HG03108 (cell line): ENCODE measurements at regions not wholly inside any gene's neighbourhood (a gene's known extent, or its start where the extent isn't known, plus 50 kb on each side); places are given as distances from the start of the nearest gene placed in this dataset.

ENCODE experiments used
- ATAC-seq: cut with Tn5 transposase; IDR thresholded peaks from one replicate; pipeline ENCODE4 v1.9.1; 2021; ENCODE audit warnings: moderate library complexity; ENCODE audit not compliant: unreplicated experiment

DNA sequence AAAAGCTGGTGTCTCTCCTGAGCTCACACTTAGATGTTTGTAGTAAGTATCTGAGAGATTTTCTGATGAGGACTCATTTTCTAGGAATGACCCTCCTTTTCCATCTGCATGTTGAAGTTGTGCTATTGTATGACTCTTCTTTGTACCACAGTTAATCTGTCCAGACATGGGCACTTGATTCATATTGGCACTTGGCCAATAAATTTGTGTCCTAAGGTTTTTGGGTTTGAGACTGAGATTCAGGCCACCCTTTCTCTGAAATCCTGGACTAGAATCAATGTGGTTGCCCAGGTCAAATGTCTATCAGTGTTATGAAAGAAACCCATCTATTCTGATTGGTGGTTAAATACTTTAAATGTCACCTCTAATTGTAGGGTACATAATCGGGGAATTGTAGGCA is 869.0 kb downstream of the SH3BGRL start:
- ATAC-seq = no peak

GRCh38 chrX:82081027-82081426 is 879.1 kb downstream of the SH3BGRL start:
- ATAC-seq = no peak

DNA sequence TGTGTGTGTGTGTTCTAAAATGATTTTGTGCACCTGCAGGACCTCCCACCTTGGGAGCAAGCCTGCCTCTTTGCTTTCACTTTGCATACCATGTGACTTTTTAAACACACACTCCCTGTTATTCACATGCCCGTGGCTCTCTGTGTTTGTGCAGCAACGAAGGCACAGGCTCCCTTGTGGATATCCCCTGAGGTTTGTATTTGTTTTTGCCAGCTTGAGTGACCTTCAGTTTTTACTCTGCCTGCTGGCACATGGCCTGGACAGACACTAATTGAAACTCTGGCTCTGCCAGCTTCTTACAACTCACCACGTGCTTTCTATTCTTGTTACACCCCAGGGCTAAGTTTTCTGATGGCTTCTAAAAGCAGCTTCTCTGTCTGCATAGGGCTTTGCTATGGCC is 885.8 kb downstream of the SH3BGRL start:
- no peak for ATAC-seq

- no peak for ATAC-seq
These were observed 890.4 kb downstream of the SH3BGRL start for GRCh38 chrX:82092307-82092706.

GRCh38 chrX:82125103-82125502 is 923.2 kb downstream of the SH3BGRL start:
- ATAC-seq = no peak

GRCh38 chrX:82127228-82128123 is 925.6 kb downstream of the SH3BGRL start:
- ATAC-seq = peak; percentile 85

- no peak for ATAC-seq
These were observed 932.5 kb downstream of the SH3BGRL start for GRCh38 chrX:82134378-82134777.

- ATAC-seq = no peak
These were observed 940.0 kb downstream of the SH3BGRL start for GRCh38 chrX:82141942-82142341.

DNA sequence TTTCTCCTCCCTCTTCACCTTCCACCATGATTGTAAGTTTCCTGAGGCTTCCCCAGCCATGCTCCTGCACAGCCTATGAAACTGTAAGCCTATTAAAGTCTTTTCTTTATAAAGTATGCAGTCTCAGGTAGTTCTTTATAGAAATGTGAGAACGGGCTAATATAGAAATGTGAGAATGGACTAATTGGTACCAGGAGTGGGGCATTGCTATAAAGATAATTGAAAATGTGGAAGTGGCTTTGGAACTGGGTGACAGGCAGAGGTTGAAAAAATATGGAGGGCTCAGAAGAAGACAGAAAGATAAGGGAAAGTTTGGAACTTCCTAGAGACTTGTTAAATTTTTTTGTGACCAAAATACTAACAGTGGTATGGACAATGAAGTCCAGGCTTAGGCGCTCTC is 959.3 kb downstream of the SH3BGRL start:
- no peak for ATAC-seq

DNA sequence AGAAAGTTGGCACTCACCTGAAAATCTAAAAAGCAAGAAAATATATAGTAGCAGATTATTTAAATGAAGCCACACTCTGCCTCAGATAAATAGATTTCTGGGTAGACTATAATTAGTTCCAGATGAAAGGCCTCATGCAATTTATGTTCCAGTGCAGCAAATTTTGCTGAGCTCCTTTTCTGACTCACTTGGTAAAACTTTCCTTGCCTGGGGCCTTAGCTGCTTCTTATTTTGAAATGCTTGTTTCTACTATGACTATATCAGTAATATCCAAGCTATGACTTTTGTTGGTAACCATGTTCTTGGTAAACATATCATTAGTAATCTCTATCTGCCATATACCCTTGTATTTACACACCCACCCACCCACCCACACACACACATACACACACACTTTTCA is 961.8 kb downstream of the SH3BGRL start:
- no peak for ATAC-seq

DNA sequence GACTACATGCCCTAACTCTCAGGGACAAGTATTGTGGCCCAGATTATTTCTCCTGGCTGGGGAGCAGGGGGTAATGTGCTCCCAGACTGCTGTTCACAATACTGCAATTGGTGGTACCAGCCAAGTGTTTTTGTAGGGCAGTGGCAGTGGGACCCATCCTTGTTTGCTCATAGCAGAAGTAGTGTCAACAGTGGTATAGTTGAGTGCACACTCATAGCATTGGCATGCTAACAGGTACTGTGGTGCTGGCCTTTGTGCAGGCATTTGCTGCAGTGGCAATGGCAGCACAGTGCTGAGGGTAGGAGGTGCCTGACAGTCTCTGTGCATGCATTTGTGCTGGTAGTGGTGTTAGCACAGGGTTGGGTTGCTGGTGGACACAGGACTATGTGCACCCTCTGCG is 995.0 kb downstream of the SH3BGRL start:
- ATAC-seq = no peak

DNA sequence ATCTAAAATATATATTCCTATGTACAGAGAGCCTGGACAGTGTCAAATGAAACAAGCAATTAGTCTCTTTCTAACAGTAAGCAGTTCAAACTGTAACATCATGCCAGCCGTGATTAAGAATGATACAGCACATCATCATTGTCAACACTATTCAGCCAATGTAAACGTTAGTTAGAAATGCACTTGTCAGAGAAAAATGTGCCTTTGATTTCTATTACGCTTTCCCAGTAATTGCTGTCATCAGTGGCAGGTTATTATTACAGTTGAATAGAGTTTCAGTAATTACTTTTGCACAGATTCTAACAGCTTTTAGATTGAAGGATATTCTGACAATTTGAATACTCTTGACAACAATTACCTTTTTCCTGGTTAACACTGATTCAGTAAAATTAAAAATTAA is 1007.1 kb downstream of the SH3BGRL start:
- ATAC-seq = no peak

GRCh38 chrX:82218361-82218760 is 1016.5 kb downstream of the SH3BGRL start:
- peak; percentile 69 for ATAC-seq

DNA sequence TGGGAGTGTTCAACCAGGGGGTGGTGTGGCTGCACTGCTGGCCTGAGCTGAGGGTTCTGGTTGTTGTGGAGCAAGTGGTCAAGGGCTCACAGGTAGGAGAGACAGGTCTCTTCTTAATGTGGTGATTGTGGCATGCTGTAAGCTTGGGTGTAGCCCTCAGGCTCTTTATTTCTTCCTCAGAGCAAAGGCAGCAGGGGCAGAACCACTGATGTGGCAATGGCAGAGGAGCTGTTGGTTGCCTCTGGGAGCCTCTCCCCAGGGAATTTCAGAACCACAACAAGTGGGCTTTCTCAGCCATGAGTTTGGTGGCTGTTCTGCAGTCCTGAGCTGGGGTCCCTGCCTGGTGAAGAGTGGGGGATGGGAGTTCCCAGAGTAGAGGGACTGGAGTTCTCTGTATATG is 1017.2 kb downstream of the SH3BGRL start:
- ATAC-seq = no peak

- ATAC-seq = no peak
These were observed 1023.1 kb downstream of the SH3BGRL start for GRCh38 chrX:82224961-82225360.

- ATAC-seq = no peak
These were observed 1028.1 kb downstream of the SH3BGRL start for GRCh38 chrX:82230013-82230412.

GRCh38 chrX:82232679-82233078 is 1030.8 kb downstream of the SH3BGRL start:
- ATAC-seq = no peak

GRCh38 chrX:82237328-82237727 is 1035.4 kb downstream of the SH3BGRL start:
- ATAC-seq = no peak
